NCI-H2196 (cell line): ENCODE measurements at regions not wholly inside any gene's neighbourhood (a gene's known extent, or its start where the extent isn't known, plus 50 kb on each side); places are given as distances from the start of the nearest gene placed in this dataset.
A peak's percentile ranks its signal among the peaks of the same experiment; 100 is the strongest.

ENCODE experiments used
- DNase-seq: peaks from one replicate; lab custom pipeline; 2025; ENCODE audit not compliant: unreplicated experiment; lab: John Stamatoyannopoulos, UW

DNA sequence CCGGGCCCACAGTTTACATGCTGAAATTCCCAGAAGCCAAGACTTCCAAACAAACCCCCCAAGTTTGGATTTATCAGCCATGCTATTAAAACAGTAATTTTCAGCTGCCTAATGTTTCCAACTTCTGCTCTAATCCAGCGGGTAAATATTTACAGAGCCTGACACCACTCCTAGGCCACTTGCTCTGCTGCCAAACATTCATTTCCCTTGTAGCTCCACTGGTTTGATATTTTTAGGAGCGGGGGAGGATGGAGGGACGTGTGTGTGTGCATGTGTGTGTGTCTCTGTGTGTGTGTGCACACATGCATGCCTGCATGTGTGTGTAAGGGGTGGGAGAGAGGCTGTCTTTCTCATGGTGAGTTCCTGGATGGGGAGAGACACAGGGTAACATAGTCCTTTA lies 115.7 kb upstream of the PJA1 start:
- peak; percentile 10 for DNase-seq

DNA sequence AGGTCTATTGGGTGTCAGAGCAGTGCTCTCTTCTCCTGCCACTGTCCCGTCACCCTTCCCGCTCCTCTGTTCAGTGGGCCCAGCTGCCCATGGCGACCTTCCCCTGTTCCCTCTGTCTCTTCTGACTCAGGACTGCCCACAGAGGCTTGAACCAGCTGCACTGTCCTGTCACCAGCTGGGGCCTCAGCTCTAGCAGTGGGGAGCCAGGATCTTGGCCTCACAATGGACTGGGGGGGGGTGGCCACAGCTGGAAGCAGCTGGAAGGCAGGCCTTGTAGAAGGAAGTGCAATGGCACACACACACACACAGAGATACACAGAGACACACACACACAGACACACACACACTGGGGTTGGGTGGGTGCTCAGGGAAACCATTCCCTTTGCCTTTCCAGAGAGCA lies 114.0 kb upstream of the PJA1 start:
- DNase-seq: no peak

DNA sequence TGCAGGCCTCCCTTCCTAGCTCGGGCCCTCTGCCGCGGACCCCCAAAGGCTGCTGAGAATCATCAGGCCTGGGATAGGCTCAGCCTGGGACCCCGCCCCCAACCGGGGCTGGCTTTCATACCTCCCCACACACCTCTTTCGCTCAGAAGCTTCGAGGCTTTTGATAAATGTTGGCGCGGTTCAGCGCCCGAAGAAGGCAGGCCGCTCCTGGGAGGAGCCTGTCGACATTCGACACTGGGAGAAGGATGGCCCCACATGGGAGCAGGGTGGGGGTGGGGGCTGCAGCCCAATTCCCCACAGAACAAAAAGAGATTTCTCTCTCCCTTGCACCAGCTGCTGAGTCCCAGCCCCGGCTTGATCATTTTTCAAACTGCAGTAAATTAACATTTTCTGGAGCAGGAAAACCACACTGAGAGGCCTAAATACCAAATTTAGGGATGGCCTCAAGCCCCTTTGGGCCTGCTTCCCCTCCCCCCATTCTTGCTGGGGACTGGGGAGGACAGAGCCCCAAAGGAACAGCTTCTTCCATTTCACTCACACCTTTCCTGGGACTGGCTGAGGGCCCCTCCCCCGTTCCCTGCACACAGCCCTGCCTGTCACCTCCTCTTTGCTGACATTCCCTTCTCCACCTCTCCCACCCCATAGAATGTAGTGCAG lies 112.9 kb upstream of the PJA1 start:
- DNase-seq: no peak

DNA sequence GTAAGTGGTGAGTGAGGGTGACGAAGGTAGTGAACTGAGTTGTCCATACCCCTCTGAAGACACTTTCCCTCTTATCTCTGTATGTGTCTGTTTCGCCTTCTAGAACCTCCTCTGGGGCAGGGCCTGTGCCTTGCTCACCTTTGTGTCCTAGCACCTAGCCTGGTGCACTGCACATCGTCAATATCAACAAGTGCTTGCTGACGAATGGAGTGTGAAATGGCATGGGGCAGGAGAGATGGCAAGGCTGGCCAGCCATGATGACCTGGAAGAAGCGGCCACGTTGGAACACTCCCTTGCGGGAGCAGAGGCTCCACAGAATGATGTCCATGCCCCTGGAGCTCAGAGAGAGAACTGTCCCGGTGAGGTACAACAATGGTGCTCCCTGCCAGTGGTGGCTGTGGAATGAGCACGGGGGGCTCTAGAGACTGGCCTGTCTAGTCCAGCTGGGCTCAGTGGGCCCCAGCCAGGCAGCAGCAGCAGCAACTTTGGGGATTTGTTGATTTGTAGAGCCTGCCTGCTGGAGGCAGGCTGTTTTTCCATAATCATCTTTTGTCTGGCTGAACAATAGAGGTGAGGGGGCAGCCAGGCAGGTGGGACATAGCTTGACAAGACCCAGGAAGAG lies 112.2 kb upstream of the PJA1 start:
- DNase-seq: no peak

DNA sequence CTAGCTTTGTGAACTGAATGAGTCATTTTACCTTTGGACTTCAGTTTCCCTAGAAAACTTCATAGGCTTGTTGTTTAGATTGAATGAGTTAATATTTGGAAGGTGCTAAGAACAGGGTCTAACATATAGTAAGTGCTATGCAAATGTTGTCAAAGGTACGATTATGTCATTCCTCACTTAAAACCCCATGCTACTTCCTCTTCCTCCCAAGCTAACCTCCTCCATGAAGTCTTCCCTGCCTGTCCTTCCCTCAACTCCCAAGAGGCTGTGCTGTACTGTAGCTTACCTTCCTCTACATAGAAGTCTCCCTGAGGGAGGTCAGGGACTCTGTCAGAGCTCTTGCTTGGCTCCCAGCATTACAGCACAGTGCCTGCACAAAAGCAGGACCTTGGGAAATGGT lies 103.4 kb upstream of the PJA1 start:
- no peak for DNase-seq

DNA sequence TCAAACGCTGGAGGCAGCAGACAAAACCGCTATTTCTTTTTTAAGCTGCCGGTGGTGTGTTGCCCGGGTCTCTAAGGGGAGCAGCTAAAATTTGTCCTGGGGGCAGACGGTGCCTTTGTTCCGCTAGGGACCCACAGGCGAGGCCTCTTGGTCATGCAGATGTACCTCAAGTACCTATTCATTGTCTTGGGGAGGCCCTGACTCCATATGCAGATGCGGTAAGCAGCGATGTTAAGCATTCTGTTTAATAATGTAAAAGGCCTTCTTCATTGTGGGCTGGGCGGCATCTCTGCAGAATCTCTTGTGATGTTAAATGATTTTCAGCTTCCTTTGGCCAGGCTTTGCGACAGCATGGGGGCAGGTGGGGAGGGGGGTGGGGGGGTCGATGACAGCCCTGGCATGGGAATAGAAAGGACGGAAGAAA lies 98.9 kb upstream of the PJA1 start:
- DNase-seq: no peak

DNA sequence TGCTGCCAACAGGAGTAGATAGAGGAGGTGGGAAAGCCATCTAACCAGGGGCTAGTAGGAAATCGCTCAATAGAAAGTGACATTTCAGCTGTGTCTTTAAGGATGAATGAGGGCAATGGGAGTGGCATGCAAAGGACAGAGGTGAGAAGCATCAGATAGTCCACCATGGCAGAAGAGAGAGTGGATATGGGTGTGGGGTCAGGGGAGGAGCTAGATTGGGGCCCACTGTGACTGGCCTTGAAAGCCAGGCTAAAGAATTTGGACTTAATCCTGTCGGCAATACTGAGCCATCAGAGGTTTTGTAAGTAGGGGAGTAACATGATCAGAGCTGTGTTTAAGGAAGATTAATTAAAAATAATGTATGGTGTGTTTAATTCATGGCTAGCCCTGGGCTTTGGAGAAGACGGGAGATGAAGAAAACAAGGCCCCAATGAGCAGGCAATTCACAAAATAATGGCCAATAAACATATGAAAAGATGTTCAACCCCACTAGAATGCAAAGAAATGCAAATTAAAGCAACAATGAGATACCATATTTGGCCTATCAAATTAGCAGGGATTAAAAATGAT lies 98.1 kb upstream of the PJA1 start:
- DNase-seq: no peak

DNA sequence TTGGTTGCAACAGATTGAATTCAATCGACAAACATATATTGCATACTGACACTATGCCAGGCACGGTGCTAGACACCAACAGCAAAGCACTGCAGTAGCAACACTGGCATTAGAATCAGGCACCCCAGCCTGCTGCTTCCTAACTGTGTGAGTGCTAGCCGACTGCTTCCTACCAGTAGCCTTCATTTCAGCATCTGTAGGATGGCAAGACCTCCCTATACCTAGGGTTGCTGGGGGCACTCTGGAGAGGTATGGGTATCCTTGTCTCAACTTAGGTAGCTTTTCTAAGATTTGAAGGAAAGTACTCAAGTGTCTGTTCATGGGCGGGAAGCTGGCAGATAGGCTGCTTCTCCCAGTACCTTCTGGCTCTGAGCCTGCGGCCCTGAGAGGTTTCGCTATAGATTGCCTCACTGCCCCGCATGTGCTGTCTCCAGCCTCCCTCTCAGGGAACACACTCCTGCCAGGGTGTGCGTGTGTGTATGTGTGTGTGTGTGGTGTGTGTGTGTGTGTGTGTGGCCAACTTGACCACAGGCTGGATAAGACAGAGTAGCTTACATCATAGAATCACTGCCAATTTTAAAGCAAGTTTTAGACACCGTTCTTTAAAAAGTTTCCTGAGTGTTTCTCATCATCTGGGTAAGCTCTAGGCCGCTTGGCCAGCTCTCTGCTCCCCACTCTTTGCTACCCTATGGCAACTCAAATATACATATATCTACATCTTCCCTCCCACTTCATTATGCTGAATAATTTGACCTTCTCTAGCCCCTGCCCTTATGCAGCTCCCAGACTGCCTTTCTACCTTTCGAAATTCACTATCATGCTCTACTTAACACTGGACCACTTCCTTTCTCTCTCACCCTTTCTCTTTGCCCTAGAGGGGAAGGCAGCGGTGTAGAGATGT lies 97.0 kb upstream of the PJA1 start:
- no peak for DNase-seq

DNA sequence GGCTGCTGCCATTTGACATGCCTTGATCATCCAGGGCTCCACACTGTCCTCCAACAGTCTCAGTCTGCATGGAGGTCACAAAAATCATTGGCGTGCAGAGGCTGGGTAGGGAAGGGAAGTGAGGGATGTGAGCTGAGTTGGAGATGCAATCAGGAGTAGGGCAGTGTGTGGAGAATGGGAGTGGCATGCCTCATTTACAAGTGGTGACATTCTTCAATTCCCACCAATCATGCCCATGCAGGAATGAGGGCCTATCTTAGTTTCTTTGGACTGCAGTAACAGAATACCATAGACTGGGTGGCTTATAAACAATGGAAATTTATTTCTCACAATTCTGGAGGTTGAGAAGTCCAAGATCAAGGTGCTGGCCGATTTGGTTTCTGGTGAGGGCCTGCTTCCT lies 94.9 kb upstream of the PJA1 start:
- no peak for DNase-seq

DNA sequence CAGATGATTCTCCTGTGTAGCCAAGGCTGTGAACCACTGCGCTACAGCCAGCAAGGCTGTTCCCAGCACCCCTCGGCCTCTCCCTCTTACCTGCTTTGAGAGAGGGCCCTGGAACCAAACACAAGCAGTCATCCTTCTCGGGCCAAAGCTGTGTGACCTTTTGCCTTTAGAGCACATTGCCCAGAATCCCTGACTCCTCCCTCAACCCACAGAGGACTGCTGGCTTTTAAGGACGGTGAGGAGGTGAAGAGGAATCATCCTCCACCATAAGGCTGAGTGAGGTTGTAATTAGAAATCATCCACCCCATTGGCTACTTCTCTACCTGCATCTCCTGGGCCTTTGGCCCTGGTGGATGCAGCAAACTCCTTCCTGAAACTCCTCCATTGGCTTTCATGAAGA lies 93.6 kb upstream of the PJA1 start:
- no peak for DNase-seq

DNA sequence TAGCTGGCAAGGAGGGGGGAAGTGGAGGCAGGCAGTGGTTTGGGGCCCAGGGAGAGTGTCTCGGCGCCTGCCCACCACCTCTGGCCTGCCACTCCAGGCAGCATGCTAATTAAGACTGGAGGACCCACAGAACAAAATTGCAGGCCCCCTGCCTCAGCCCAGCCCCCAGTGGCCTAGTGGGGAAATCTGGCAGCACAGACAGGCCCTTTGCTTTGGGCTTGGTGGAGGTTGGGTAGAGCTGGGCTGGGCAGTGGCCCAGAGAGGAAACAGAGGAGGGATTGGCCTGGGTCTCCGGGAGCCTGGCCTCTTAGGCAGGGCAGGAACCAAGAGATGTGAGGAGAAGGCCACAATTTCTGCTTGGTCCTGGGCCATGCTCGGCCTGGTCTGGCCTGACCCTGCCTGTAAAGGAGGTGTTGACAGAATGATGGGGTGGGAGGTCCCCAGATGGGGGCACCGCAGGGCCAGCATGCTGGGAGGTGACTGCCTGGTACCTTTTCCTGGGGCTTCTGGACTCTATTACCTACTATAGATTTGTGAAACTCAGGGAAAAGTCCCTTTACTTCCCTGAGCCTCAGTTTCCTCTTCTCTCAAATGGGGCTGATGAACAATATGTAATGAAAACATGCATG lies 92.4 kb upstream of the PJA1 start:
- DNase-seq: no peak

DNA sequence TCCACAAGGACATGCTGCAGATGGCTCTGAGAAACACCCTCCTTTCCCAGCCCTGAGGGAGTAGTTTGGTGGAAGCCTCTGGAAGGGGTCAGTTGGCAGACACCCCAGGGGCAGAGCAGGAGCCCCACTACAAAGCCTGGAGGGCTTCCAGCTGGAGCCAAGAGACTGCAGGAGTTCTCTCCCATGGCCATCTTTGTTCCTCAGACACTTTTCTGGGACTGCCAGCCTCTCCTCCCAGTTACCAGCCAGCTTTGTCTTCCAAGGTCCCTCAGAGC lies 91.0 kb upstream of the PJA1 start:
- DNase-seq: no peak

DNA sequence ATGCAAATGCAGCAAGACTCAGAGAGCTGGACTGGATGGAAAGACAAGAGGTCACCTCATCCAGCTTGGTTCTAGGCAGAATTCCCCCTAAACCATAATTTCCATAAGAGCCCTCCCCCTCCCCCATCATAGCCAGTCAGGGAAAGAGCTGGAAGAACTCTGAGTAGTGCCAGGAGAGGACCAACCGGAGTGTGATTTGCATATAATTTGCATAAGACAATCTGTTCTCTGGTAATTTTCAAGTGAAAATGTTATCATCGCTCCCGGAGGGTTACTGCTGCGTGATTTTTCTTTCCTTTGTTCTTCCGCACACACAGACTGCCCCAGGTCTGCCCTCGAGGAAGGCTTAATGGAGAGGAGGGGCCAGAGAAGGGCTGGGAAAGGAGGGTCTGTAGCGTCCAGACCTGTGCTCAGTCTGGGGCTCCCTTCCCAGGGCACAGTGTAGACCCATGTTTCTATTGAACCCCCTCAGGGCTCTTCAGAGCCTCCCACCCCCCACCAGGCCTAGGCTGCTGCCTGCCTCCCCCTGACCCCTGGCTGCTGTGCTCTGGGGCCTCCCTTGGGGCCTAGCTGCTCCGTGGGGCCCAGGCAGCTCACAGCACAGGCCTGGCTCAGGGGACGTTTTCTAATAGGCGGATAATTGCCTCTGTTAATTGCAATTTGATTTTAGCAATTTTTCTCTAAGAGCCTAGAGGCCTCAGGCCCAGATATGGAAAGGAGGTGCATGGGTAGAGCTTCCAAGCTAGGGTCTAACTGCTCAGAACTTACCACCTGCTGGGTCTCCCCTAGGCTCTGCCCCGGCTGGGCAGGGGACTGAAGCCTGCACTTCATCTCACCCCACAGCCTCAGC lies 90.4 kb upstream of the PJA1 start:
- DNase-seq: no peak

DNA sequence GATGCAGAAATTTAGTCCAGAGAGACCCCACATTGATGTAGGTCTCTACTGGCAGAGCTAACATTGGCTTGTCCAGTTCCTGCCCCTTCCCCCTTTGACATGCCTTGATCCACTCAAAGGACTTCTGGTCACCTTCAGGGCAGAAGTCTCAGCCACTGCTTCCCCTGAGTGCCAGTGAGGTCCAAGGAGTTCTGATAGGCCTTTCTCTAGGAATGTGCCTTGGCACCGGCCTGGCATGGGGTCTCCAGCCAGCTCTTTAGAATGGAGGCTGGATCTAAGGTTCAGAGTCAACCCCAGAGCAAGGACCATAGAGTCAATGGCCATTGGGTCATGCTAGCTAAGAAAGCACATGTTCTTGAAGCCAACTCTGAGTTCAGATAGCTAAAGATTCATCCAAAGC lies 88.6 kb upstream of the PJA1 start:
- no peak for DNase-seq

DNA sequence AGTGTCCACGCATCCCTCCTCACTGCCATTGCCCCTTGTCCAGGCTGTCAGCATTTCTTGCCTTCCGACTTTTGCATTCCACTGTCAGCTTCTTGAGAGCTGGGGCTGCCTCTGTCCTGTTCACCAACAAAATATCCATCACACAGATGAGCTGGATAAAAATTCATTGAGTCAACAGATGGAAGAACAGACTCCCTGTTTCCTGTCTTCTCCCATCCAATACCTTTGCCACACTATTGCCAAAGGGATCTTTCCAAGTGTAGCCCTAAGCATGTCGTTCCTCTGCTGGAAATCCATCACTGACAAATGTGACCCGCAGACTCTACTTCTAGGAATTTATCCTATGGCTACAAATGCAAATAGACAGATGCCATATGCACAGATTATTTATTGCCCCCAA lies 78.0 kb upstream of the PJA1 start:
- no peak for DNase-seq

DNA sequence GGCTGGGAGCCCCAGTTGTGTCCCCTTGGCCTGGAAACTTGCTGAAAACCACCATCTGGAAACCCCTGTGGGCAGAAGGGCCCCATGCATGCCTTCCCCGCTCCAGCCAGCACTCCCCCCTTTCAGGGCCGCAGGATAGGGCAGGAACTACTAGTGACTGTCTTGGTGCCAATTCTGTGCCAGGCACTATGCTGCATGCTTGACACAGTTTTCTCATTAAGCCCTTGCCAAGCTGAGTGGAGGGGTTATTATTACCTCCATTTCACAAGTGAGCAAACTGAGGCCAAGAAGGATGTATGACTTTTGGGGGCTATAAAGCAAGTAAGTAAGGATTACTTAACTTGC lies 73.6 kb upstream of the PJA1 start:
- DNase-seq: no peak

DNA sequence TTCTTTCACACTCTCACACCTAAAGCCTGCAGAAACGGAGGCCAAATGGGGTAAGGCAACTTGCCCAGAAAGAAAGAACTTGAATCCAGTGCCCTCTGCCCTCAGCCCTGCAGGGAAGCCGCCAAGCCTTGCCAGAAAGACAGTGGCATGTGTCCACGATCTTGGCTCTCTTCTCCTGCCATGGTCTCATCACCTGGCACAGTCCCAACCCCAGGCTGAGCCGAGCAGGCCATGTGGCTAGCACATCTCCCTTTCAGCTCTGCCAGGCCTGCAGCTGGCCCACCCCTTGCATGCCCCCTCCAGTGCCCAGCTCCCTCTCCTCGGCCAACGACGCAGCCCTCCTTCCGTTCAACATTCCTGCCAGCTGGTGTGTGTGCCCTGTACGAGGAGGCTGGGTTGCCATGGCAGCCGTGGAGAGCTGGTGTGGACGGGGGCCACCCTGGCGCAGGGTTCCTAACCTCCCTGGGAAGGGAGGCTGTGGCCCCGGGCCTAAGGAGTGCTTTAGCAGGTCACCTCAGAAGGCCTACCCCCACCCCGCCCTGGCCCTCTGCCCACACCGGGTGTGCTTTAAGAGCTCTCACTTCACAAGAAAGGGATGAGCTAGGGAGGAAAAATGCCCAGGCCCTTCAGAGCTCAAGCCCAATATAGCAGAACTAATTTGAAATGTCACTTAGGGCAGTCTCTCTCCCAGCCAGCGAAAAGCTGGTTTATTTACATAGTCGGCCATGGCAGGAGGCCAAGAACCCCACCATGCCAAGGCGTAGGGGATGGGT lies 73.0 kb upstream of the PJA1 start:
- peak; percentile 61 for DNase-seq

DNA sequence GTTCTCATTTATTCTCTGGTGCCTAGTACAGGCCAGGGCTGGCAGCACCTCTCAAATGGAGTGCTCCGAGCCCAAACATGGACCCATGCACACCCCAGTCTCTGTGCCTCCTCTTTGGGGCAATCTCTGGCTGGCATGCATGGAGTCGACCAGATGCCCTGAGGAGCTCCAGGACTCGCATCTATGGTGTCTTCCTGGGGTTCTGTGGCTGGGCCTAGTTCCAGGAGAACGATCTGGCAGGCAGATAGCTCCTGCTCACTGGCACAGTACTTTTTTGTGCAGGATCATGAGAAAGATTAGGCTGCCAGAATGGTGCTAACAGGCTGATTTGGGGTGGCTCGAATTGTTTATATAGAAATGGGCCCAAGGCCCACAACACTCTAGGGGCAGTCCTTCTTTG lies 72.0 kb upstream of the PJA1 start:
- no peak for DNase-seq

DNA sequence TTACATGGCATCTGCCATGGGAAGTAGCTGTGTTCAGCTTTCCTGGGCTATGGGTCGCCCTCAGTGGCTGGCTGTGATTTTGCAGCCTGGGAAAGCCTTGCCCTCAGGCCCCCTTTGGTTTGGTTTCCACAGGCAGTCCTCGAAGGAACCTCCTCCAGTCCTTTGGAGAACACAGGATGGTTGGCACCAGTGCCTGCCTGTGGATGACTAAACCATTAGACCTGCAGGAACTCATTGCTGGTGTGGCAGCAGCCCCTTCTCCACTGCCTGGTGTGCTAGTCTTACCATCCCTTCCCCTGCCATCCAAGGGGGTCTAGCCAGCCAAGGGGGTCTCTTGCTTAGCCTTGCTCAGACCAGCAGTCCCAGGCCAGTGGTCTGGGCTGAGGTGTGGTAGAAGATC lies 71.4 kb upstream of the PJA1 start:
- no peak for DNase-seq

DNA sequence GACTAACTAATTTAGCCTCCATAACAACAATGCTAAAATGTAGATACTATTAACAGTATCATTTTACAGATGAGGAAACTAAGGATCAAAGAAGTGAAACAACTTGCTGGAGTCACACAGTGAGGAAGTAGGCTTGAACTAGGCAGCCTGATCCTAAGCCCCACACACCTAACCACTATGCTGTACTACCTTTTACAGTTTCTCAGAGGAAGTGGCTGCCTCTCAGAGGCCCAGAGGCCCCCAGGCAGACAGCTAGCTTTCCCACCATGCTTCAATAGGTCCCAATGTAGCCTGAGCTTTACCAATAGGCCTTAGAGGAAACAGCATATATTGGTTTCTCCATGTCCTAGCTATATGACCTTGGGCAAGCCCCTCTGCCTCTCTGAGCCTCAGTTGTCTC lies 69.4 kb upstream of the PJA1 start:
- no peak for DNase-seq
